HEK293 (cell line): ENCODE measurements at regions not wholly inside any gene's neighbourhood (a gene's known extent, or its start where the extent isn't known, plus 50 kb on each side); places are given as distances from the start of the nearest gene placed in this dataset.

ENCODE experiments used
- KLF9 ChIP-seq: fragments of 450-650 bp; formaldehyde crosslinking; IDR thresholded peaks from 2 replicates; pipeline ENCODE4 v1.5.1; 2016; ENCODE audit warnings: missing biosample characterization, missing genetic modification characterization, low read depth
- TF ChIP-seq, protein P1 (sequence below): fragments of 450-650 bp; formaldehyde crosslinking; IDR thresholded peaks from 2 replicates; pipeline ENCODE4 v1.5.1; 2016; ENCODE audit warnings: missing biosample characterization, missing genetic modification characterization

DNA sequence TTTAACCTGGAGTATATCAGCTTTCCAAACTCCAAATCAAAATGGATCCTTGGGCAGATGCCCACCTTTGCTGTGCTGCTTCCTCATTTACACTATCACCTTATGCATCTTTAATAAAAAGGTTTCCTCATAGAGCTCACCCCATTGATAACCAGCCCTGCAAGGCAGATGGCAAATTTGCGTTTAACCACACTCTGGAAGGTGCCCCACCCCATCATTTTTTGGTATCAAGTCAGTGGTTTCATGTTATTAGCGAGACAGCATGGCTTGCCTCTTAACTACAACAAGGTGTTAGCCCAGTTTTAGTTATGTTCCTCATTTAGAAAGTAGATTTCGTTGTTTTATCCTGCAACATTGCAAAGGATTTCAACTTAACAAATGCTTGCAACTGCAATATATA is 214.0 kb upstream of the WDFY3 start:
- TF ChIP-seq, protein P1, sequence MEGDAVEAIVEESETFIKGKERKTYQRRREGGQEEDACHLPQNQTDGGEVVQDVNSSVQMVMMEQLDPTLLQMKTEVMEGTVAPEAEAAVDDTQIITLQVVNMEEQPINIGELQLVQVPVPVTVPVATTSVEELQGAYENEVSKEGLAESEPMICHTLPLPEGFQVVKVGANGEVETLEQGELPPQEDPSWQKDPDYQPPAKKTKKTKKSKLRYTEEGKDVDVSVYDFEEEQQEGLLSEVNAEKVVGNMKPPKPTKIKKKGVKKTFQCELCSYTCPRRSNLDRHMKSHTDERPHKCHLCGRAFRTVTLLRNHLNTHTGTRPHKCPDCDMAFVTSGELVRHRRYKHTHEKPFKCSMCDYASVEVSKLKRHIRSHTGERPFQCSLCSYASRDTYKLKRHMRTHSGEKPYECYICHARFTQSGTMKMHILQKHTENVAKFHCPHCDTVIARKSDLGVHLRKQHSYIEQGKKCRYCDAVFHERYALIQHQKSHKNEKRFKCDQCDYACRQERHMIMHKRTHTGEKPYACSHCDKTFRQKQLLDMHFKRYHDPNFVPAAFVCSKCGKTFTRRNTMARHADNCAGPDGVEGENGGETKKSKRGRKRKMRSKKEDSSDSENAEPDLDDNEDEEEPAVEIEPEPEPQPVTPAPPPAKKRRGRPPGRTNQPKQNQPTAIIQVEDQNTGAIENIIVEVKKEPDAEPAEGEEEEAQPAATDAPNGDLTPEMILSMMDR: no peak
- no peak for TF ChIP-seq KLF9 (tag by site-specific recombination)
